D341Med (cell line): ENCODE measurements at regions not wholly inside any gene's neighbourhood (a gene's known extent, or its start where the extent isn't known, plus 50 kb on each side); places are given as distances from the start of the nearest gene placed in this dataset.
"Not testable (repeated sequence)": the region's sequence is repeated elsewhere in the genome, so short reads cannot be mapped to it uniquely, and the experiment has no call there.

Experiments used
- DNase-seq: peaks from one replicate; pipeline ENCODE4 v3.0.0; 2012; ENCODE audit warnings: low spot score

- DNase-seq = no peak
These were observed 187.8 kb upstream of the LHX8 start for GRCh38 chr1:74946388-74946787.

GRCh38 chr1:74949348-74949747, 184.8 kb upstream of the LHX8 start:
- DNase-seq = not testable (repeated sequence)

- DNase-seq = not testable (repeated sequence)
These were observed 182.2 kb upstream of the LHX8 start for GRCh38 chr1:74951981-74952380.

GRCh38 chr1:74952786-74953185, 181.4 kb upstream of the LHX8 start:
- DNase-seq = peak; percentile 57

GRCh38 chr1:74953622-74954021, 180.6 kb upstream of the LHX8 start:
- no peak for DNase-seq

- no peak for DNase-seq
These were observed 171.1 kb upstream of the LHX8 start for GRCh38 chr1:74963120-74963519.

- peak; percentile 64 for DNase-seq
These were observed 169.6 kb upstream of the LHX8 start for GRCh38 chr1:74964508-74965102.

- DNase-seq = no peak
These were observed 164.5 kb upstream of the LHX8 start for GRCh38 chr1:74969566-74970135.

GRCh38 chr1:74971982-74972381, 162.2 kb upstream of the LHX8 start:
- no peak for DNase-seq

GRCh38 chr1:74976491-74976890, 157.7 kb upstream of the LHX8 start:
- DNase-seq = no peak

GRCh38 chr1:74992448-74992847, 141.7 kb upstream of the LHX8 start:
- DNase-seq = not testable (repeated sequence)

GRCh38 chr1:74995821-74996220, 138.4 kb upstream of the LHX8 start:
- no peak for DNase-seq

GRCh38 chr1:75010547-75010946, 123.6 kb upstream of the LHX8 start:
- no peak for DNase-seq

- DNase-seq = no peak
These were observed 119.9 kb upstream of the LHX8 start for GRCh38 chr1:75014250-75014649.

GRCh38 chr1:75023005-75023404, 111.2 kb upstream of the LHX8 start:
- DNase-seq = no peak

GRCh38 chr1:75034376-75034775, 99.8 kb upstream of the LHX8 start:
- DNase-seq = no peak

- no peak for DNase-seq
These were observed 98.7 kb upstream of the LHX8 start for GRCh38 chr1:75035536-75035935.

GRCh38 chr1:75053207-75053606, 81.0 kb upstream of the LHX8 start:
- DNase-seq = no peak

- no peak for DNase-seq
These were observed 75.8 kb upstream of the LHX8 start for GRCh38 chr1:75058424-75058823.

- no peak for DNase-seq
These were observed 72.1 kb upstream of the LHX8 start for GRCh38 chr1:75062111-75062510.

- DNase-seq = no peak
These were observed 66.2 kb upstream of the LHX8 start for GRCh38 chr1:75067975-75068374.

- no peak for DNase-seq
These were observed 59.3 kb upstream of the LHX8 start for GRCh38 chr1:75074831-75075395.

GRCh38 chr1:75079538-75080290, 54.5 kb upstream of the LHX8 start:
- no peak for DNase-seq
